Thyroid gland (tissue), 4 donors: ENCODE measurements at regions not wholly inside any gene's neighbourhood (a gene's known extent, or its start where the extent isn't known, plus 50 kb on each side); places are given as distances from the start of the nearest gene placed in this dataset.

Source experiments
- DNase-seq, 2 donors: peaks; one replicate each; pipeline ENCODE4 v3.0.0-alpha.2; 2019
- H3K27ac ChIP-seq, 3 donors: fragments of 200-600 bp; sonication (generic); 1 replicate in 2 of 3; 2 replicates in 1 of 3; pipeline ENCODE4 v1.5.1; 2016 to 2019; ENCODE audit warnings: mild to moderate bottlenecking in 1 of 3, moderate library complexity in 1 of 3
- H3K27me3 ChIP-seq: fragments of 200-600 bp; sonication (generic); one replicate; pipeline ENCODE4 v1.5.1; 2019
- H3K36me3 ChIP-seq, 2 donors: fragments of 200-600 bp; sonication (generic); one replicate each; pipeline ENCODE4 v1.5.1; 2016 to 2019
- H3K4me1 ChIP-seq, 2 donors: fragments of 200-600 bp; sonication (generic); one replicate each; pipeline ENCODE4 v1.5.1; 2017 to 2019
- H3K4me3 ChIP-seq, 3 donors: fragments of 200-600 bp; sonication (generic); replicated peaks in 1 of 3; 1 replicate in 2 of 3; 2 replicates in 1 of 3; pipeline ENCODE4 v1.5.1; 2016; ENCODE audit warnings: mild to moderate bottlenecking in 1 of 3
- H3K9me3 ChIP-seq: fragments of 200-600 bp; sonication (generic); one replicate; pipeline ENCODE4 v1.5.1; 2017
- CTCF ChIP-seq, 6 experiments: fragments of 200-600 bp in 3 of 6; fragments of 450-650 bp in 3 of 6; sonication (generic) in 3 of 6; IDR thresholded peaks; one replicate each; pipeline ENCODE4 v1.5.1; 2016 to 2019; ENCODE audit warnings: antibody characterized with exemption in 6 of 6, mild to moderate bottlenecking in 2 of 6, inconsistent platforms in 1 of 6, moderate library complexity in 1 of 6
- POLR2A ChIP-seq, 2 donors: fragments of 450-650 bp; IDR thresholded peaks; one replicate each; pipeline ENCODE4 v1.6.1; 2017; ENCODE audit warnings: antibody characterized with exemption in 2 of 2, mild to moderate bottlenecking in 2 of 2, moderate library complexity in 1 of 2
- WGBS, 2 donors: methylation state at CpG; one replicate each; pipeline ENCODE4 v1.1.5; 2017; 5-methylcytosine and 5-hydroxymethylcytosine counted together
- intact Hi-C: fragments of 100-400 bp; cut with DNase I; formaldehyde crosslinking; loops from one replicate; pipeline ENCODE4 v1.15.1; 2023

- TF ChIP-seq CTCF (IDR thresholded peaks at IDR 0.05) = no peak
- no peak for TF ChIP-seq POLR2A (IDR thresholded peaks at IDR 0.05)
- no peak for DNase-seq
- no peak overlapping the region for H3K4me3 ChIP-seq
- H3K36me3 ChIP-seq = no peaks in the 10 kb centered on the region
- H3K27me3 ChIP-seq = no peaks in the 10 kb centered on the region
- WGBS, 2 donors = 82 to 85% methylated on average over 3 of the region's 3 CpGs
- intact Hi-C loops = no loop called here
- H3K4me1 ChIP-seq = no peaks in the 10 kb centered on the region
- no peak overlapping the region for H3K27ac ChIP-seq
- no peaks in the 10 kb centered on the region for H3K9me3 ChIP-seq
Observed at GRCh38 chr12:61043838-61044237, 1216.4 kb upstream of the USP15 start.

- H3K4me3 ChIP-seq = no peak overlapping the region
- no peak for TF ChIP-seq POLR2A (IDR thresholded peaks at IDR 0.05)
- no peak for TF ChIP-seq CTCF (IDR thresholded peaks at IDR 0.05)
- intact Hi-C loops = no loop called here
- no peaks in the 10 kb centered on the region for H3K27me3 ChIP-seq
- H3K27ac ChIP-seq = no peak overlapping the region
- no peaks in the 10 kb centered on the region for H3K36me3 ChIP-seq
- no peaks in the 10 kb centered on the region for H3K9me3 ChIP-seq
- no peak for DNase-seq
- no peaks in the 10 kb centered on the region for H3K4me1 ChIP-seq
- WGBS, 2 donors = 68 to 85% methylated on average over 3 of the region's 3 CpGs
Observed at GRCh38 chr12:61044766-61045165, 1215.4 kb upstream of the USP15 start.

GRCh38 chr12:61070640-61071414, 1189.4 kb upstream of the USP15 start:
- no peaks in the 10 kb centered on the region for H3K9me3 ChIP-seq
- no peaks in the 10 kb centered on the region for H3K36me3 ChIP-seq
- H3K27ac ChIP-seq = no peak overlapping the region
- no peak for DNase-seq
- H3K4me1 ChIP-seq = no peaks in the 10 kb centered on the region
- intact Hi-C loops = no loop called here
- WGBS, 2 donors = 78 to 81% methylated on average over 3 of the region's 3 CpGs
- no peaks in the 10 kb centered on the region for H3K27me3 ChIP-seq
- TF ChIP-seq POLR2A (IDR thresholded peaks at IDR 0.05) = no peak
- TF ChIP-seq CTCF (IDR thresholded peaks at IDR 0.05) = no peak
- no peak overlapping the region for H3K4me3 ChIP-seq

- Histone ChIP-seq H3K36me3 (no peaks in the 10 kb centered on the region), H3K4me3 (no peak overlapping the region), H3K4me1 (no peaks in the 10 kb centered on the region), H3K27ac (no peak overlapping the region), H3K9me3 (no peaks in the 10 kb centered on the region), H3K27me3 (no peaks in the 10 kb centered on the region)
- intact Hi-C loops = no loop called here
- DNase-seq = no peak
- TF ChIP-seq POLR2A (IDR thresholded peaks at IDR 0.05) (no peak), CTCF (IDR thresholded peaks at IDR 0.05) (no peak)
Observed at GRCh38 chr12:61072717-61073116, 1187.5 kb upstream of the USP15 start.

- Histone ChIP-seq H3K9me3 (no peaks in the 10 kb centered on the region), H3K27me3 (no peaks in the 10 kb centered on the region), H3K36me3 (no peaks in the 10 kb centered on the region), H3K4me1 (no peaks in the 10 kb centered on the region), H3K4me3 (no peak overlapping the region), H3K27ac (no peak overlapping the region)
- intact Hi-C loops = no loop called here
- WGBS, 2 donors = 71 to 87% methylated on average over 2 of the region's 2 CpGs
- no peak for TF ChIP-seq CTCF (IDR thresholded peaks at IDR 0.05)
- DNase-seq = no peak
Observed at GRCh38 chr12:61095111-61095510, 1165.1 kb upstream of the USP15 start.
